ENCODE measurements at regions not wholly inside any gene's neighbourhood (a gene's known extent, or its start where the extent isn't known, plus 50 kb on each side); places are given as distances from the start of the nearest gene placed in this dataset.

DNA sequence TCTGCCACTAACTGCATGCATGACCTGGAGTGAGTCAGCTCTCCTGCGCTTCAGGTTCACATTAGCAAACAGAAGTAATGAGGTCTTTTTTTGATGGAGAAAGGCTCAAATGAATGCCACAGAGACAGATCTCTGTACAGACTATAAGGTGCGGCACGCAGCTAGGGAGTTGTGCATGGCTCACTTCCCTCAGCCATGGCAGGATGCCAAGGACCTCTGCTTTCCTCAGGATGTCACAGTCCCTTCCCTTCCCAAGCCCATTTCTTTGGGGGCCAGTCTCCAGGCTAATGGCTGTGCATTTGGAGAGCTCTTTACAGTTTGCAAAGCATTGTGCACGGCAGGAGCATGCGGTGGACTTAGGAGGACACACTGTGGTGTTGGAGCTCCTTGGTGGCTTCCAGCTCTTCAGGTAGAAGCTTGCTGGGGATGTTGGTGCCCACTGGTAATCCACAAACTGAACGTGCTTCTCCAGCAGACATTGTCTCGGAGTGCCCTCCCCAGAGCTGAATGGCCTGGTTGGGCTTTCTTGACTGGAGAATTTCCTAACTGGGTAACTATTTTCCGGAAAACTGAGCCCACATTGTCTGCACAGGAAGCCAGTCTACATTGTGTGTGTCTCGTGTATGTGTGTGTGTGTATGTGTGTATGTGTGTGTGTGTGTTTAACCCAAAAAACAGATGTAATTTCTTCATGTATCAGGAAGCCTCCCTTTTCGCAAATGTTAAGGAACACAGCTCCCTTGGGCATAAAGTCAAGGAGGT lies 172.5 kb upstream of the TLE3 start:
- H3K9me3 ChIP-seq (ENCODE audit: control insufficient read depth, low read length), result no peaks in the 10 kb centered on the region
- no peaks in the 10 kb centered on the region for H3K27me3 ChIP-seq (replicated peaks; ENCODE audit: control insufficient read depth, insufficient read depth, low read length)
- H3K9ac ChIP-seq (ENCODE audit: low read length), result no peak overlapping the region
- DNase-seq (ENCODE audit: low read depth), result peak; percentile 8
- H3K36me3 ChIP-seq (ENCODE audit: control insufficient read depth, insufficient read depth, low read length, severe bottlenecking), result no peaks in the 10 kb centered on the region
- no peak overlapping the region for H3K4me3 ChIP-seq (ENCODE audit: low read length)
- peaks cover 51% of the 10 kb centered on the region for H3K4me1 ChIP-seq (ENCODE audit: control insufficient read depth, insufficient read depth, low read length)

DNA sequence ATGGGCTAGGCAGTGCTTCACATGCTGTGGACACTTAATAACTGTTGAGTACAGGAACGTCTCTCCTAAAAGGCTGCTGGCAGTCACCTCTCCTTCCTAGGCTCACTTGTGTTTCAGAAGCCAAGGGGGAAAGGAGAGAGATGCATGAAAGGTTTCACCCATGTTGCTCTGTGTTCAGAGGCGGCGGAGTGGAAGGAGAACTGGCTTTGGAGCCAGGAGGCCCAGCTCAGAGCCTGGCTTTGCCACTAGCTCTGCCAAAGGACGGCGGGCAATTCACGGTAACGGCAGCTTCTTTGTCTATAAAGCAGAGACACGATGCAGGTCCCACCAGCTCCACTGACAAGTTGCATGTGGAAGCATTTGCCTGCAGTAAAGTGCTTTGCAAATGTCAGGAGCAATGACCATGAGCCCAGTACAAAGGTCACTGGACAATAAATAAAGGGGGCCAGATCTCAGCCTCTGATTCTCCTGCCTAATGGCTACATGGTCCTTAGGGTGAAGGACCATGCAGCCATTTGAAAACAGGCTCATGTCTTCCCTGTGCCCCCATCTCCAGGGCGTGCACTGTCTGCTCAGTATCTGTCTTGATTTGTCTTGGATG lies 171.7 kb upstream of the TLE3 start:
- Histone ChIP-seq H3K4me3 (ENCODE audit: low read length) (no peak overlapping the region), H3K27me3 (replicated peaks; ENCODE audit: control insufficient read depth, insufficient read depth, low read length) (no peaks in the 10 kb centered on the region), H3K9ac (ENCODE audit: low read length) (no peak overlapping the region), H3K9me3 (ENCODE audit: control insufficient read depth, low read length) (no peaks in the 10 kb centered on the region), H3K36me3 (ENCODE audit: control insufficient read depth, insufficient read depth, low read length, severe bottlenecking) (no peaks in the 10 kb centered on the region), H3K4me1 (ENCODE audit: control insufficient read depth, insufficient read depth, low read length) (peaks cover 58% of the 10 kb centered on the region)
- DNase-seq (ENCODE audit: low read depth), result no peak

DNA sequence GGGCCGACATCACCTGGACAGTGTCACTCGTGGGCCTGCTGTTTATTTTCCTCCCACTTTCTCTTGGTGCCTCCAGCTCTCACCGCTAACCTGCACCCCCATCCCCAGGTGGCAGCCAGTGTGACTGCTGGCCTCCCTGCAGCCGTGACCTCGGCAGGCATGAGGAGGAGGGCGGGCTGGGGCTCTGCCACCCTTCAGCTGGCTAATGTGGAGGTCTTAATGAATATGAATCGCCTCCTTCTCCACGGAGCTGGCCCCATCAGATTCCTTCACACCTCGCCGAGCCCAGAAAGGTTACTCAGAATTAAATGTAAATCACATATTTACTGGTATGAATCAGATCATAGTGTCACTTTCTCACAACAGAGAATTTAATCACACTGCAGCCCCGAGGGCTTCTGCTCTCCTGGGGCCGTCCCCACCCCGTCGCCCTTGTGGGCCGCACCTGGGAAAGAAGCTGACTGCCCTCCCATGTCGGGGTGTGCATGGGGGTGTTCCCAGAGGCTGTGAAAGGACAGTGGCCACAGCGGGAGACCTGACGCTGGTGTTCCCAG lies 171.1 kb upstream of the TLE3 start:
- no peak overlapping the region for H3K4me3 ChIP-seq (ENCODE audit: low read length)
- no peaks in the 10 kb centered on the region for H3K9me3 ChIP-seq (ENCODE audit: control insufficient read depth, low read length)
- no peaks in the 10 kb centered on the region for H3K36me3 ChIP-seq (ENCODE audit: control insufficient read depth, insufficient read depth, low read length, severe bottlenecking)
- H3K4me1 ChIP-seq (ENCODE audit: control insufficient read depth, insufficient read depth, low read length), result peaks cover 61% of the 10 kb centered on the region
- H3K9ac ChIP-seq (ENCODE audit: low read length), result no peak overlapping the region
- no peak for DNase-seq (ENCODE audit: low read depth)
- no peaks in the 10 kb centered on the region for H3K27me3 ChIP-seq (replicated peaks; ENCODE audit: control insufficient read depth, insufficient read depth, low read length)

DNA sequence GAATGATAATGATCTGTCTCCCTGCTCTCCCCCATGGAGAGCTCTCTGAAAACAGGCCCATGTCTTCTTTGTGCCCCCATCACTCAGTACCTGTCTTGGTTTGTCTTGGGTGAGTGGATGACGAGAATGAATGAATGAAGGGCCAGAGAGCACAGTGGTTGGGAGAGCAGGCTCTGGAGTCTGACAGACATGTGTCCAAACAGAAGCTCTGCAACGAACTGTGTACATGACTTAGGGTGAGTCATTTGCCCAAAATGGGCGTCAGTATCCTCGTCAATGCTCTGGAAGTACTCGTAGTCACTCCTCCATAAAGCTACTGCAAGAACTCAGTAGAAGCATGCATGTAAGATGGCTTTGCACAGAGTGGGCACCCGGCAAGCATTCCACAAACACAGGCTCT lies 170.2 kb upstream of the TLE3 start:
- no peaks in the 10 kb centered on the region for H3K9me3 ChIP-seq (ENCODE audit: control insufficient read depth, low read length)
- H3K4me3 ChIP-seq (ENCODE audit: low read length), result no peak overlapping the region
- DNase-seq (ENCODE audit: low read depth), result no peak
- H3K27me3 ChIP-seq (replicated peaks; ENCODE audit: control insufficient read depth, insufficient read depth, low read length), result no peaks in the 10 kb centered on the region
- peaks cover 64% of the 10 kb centered on the region for H3K4me1 ChIP-seq (ENCODE audit: control insufficient read depth, insufficient read depth, low read length)
- no peak overlapping the region for H3K9ac ChIP-seq (ENCODE audit: low read length)
- H3K36me3 ChIP-seq (ENCODE audit: control insufficient read depth, insufficient read depth, low read length, severe bottlenecking), result no peaks in the 10 kb centered on the region

DNA sequence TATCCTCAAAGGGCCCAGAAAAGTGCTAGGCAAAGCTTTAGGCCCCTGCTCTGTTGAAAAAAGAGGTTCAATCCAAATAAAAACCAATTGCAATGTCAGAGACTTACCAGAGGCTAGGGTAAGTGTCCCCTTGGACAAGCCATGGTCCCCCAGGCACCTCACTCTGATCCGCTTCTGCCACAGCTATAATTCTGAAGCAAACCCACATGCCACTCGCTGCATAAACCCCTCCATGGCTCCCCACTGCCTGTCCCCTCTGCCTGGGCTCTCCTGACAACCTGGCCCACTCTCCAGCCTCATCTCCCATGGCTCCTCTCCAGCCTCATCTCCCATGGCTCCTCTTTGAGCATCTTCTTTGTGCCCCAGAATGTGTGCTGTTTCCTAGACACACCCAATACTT lies 169.6 kb upstream of the TLE3 start:
- no peaks in the 10 kb centered on the region for H3K36me3 ChIP-seq (ENCODE audit: control insufficient read depth, insufficient read depth, low read length, severe bottlenecking)
- H3K4me3 ChIP-seq (ENCODE audit: low read length), result no peak overlapping the region
- H3K9me3 ChIP-seq (ENCODE audit: control insufficient read depth, low read length), result no peaks in the 10 kb centered on the region
- H3K9ac ChIP-seq (ENCODE audit: low read length), result peak overlapping the region; percentile 56
- H3K27me3 ChIP-seq (replicated peaks; ENCODE audit: control insufficient read depth, insufficient read depth, low read length), result no peaks in the 10 kb centered on the region
- no peak for DNase-seq (ENCODE audit: low read depth)
- peaks cover 64% of the 10 kb centered on the region for H3K4me1 ChIP-seq (ENCODE audit: control insufficient read depth, insufficient read depth, low read length)

DNA sequence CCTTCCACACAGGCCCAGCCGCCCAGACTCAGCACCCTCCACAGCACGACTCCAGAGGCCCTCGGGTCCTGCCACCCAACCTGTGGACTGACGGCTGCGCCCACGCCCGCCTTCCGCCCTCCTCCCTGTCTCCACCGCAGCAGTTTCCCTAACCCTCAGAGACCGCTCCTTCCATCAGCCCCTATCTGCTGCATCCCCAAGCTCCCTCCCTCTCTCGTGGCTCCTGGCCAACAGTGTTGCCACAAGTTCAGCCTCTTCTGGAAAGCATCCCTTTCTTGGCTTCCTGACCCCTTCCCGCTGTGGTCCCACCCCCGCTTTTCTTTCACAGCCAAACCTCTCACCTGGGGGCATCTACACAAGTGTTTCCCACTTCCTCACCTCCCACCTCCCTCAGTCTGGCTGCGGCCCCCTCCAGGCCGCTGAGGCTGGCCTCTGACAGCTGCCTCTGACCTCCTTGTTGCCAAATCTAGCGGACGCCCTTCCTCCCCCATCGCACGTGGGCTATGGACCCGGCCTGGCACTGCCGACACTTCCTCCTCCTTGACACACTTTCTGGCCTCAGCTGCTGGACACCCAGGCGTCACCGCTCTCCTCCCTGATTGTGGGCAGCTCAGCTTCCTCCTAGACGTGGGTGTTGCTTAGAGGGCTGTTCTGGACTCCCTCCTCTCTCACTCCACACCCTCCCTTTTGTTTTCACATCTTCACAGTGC lies 168.8 kb upstream of the TLE3 start:
- Histone ChIP-seq H3K27me3 (replicated peaks; ENCODE audit: control insufficient read depth, insufficient read depth, low read length) (peaks cover 3% of the 10 kb centered on the region), H3K9ac (ENCODE audit: low read length) (peak overlapping the region; percentile 31), H3K9me3 (ENCODE audit: control insufficient read depth, low read length) (no peaks in the 10 kb centered on the region), H3K4me3 (ENCODE audit: low read length) (peak overlapping the region; percentile 6), H3K36me3 (ENCODE audit: control insufficient read depth, insufficient read depth, low read length, severe bottlenecking) (no peaks in the 10 kb centered on the region), H3K4me1 (ENCODE audit: control insufficient read depth, insufficient read depth, low read length) (peaks cover 58% of the 10 kb centered on the region)
- DNase-seq (ENCODE audit: low read depth), result no peak

DNA sequence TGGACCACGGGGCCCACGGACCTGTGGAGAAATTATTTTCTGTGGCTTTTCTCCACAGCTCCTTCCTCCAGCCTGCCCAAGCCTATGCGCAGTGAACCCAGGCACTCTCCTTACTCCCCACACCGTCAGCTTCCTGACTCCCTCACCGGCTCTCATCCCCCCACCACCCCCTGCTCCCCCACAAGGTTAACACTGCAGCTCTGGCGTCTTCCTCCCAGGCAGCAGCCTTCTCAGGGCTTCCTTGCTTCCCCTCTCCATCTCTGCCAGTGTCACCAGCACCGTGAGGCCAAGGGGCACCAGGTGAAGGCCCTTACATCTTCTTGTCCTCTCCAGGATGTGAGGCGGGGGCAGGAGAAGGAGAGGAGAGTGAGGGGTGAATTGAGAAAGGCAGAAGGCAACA lies 168.3 kb upstream of the TLE3 start:
- no peak for DNase-seq (ENCODE audit: low read depth)
- Histone ChIP-seq H3K4me3 (ENCODE audit: low read length) (no peak overlapping the region), H3K36me3 (ENCODE audit: control insufficient read depth, insufficient read depth, low read length, severe bottlenecking) (no peaks in the 10 kb centered on the region), H3K9me3 (ENCODE audit: control insufficient read depth, low read length) (no peaks in the 10 kb centered on the region), H3K9ac (ENCODE audit: low read length) (no peak overlapping the region), H3K27me3 (replicated peaks; ENCODE audit: control insufficient read depth, insufficient read depth, low read length) (peaks cover 3% of the 10 kb centered on the region), H3K4me1 (ENCODE audit: control insufficient read depth, insufficient read depth, low read length) (peaks cover 53% of the 10 kb centered on the region)

DNA sequence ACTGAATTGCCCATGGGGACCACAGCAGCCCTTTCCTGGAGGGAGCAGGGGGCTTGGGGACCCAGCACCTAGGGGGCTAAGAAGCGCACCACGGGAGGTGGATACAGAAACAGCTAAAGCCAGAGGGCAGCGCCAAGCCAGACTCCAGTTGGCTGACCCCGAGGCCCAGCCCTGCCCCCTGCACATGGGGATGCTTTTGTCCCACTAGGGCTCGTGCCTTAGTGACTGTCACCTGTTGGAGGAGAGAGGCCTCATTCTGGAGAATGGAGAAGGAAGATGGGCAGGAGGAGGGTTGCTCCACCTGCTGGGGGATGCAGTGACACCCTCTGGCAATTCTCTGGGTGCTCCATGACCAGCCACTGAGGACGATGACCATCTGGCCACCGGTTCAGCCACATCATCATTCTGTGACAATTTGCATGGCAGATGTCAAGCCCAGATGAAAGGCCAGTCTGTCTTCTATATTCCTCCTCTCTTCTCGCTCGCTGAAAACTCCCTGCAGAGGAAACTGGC lies 167.8 kb upstream of the TLE3 start:
- Histone ChIP-seq H3K4me3 (ENCODE audit: low read length) (no peak overlapping the region), H3K36me3 (ENCODE audit: control insufficient read depth, insufficient read depth, low read length, severe bottlenecking) (no peaks in the 10 kb centered on the region), H3K9ac (ENCODE audit: low read length) (no peak overlapping the region), H3K27me3 (replicated peaks; ENCODE audit: control insufficient read depth, insufficient read depth, low read length) (peaks cover 3% of the 10 kb centered on the region), H3K9me3 (ENCODE audit: control insufficient read depth, low read length) (no peaks in the 10 kb centered on the region), H3K4me1 (ENCODE audit: control insufficient read depth, insufficient read depth, low read length) (peaks cover 48% of the 10 kb centered on the region)
- no peak for DNase-seq (ENCODE audit: low read depth)

DNA sequence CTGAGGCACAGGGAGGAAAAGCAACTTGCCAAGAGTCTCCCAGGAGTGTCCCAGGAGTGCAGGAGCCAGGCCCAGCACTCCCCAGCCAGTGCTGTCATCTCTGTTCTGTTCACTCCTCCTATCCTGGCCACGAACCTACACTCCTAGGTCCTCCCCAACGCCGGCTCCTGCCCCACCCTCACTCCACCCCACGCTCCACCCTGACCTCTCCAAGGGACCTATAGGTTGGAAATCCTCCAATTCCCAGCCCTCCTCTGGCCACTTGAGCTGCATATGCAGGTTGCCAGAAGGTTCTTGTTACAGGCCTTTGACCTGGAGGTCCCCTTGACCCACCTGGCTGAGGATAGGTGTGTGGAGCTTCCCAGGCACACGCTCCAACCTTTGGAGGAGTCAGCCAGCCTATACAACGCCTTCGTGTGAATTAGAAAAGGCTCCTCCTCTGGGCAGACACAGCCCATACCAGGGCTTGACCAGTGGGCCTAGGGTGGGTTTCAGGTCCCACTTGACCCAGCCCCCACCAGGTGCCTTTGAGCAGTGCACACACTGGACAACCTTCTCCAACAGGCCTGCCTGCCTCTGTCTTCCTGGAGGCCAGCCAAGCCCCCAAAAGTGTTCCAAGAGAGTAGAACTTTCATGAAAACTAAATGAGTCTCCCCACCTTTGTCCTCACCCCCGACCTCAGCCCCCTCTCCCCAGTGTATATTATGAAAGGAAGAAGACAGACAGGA lies 167.2 kb upstream of the TLE3 start:
- Histone ChIP-seq H3K4me3 (ENCODE audit: low read length) (no peak overlapping the region), H3K9ac (ENCODE audit: low read length) (no peak overlapping the region), H3K9me3 (ENCODE audit: control insufficient read depth, low read length) (no peaks in the 10 kb centered on the region), H3K27me3 (replicated peaks; ENCODE audit: control insufficient read depth, insufficient read depth, low read length) (peaks cover 3% of the 10 kb centered on the region), H3K4me1 (ENCODE audit: control insufficient read depth, insufficient read depth, low read length) (peaks cover 42% of the 10 kb centered on the region), H3K36me3 (ENCODE audit: control insufficient read depth, insufficient read depth, low read length, severe bottlenecking) (no peaks in the 10 kb centered on the region)
- DNase-seq (ENCODE audit: low read depth), result no peak

DNA sequence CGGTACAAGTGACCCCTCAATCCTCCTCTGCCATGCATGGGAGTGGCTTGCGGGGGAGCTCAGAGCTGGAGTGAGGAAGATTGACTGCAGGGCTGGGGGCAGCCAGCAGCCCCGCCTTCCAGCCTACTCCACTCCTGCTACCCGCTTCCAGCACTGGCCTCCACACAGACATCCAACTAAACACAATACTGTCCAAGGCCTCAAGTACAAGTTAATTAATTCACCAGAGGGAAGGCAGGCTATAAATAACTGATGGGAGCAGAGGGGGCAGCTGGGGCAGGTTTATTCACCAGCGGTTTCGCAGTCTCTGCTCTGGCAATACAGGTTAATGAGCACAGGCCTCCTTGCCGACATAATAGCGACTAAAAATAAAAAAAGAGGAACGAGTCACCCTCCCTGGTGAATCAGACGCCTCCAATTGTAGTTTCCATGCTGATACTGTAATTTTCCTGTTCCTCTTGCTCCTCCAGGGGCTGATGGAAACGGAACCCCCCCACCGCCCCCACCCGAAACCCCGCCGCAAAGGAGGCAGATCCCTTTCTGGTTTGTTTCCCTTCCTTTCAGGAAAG lies 166.4 kb upstream of the TLE3 start:
- H3K9me3 ChIP-seq (ENCODE audit: control insufficient read depth, low read length), result no peaks in the 10 kb centered on the region
- H3K27me3 ChIP-seq (replicated peaks; ENCODE audit: control insufficient read depth, insufficient read depth, low read length), result peaks cover 3% of the 10 kb centered on the region
- no peaks in the 10 kb centered on the region for H3K36me3 ChIP-seq (ENCODE audit: control insufficient read depth, insufficient read depth, low read length, severe bottlenecking)
- no peak for DNase-seq (ENCODE audit: low read depth)
- H3K4me3 ChIP-seq (ENCODE audit: low read length), result no peak overlapping the region
- peak overlapping the region; percentile 13 for H3K9ac ChIP-seq (ENCODE audit: low read length)
- H3K4me1 ChIP-seq (ENCODE audit: control insufficient read depth, insufficient read depth, low read length), result peaks cover 37% of the 10 kb centered on the region

Data from adipocyte (in vitro differentiated cells).